Neural cell (in vitro differentiated cells): ENCODE measurements at regions not wholly inside any gene's neighbourhood (a gene's known extent, or its start where the extent isn't known, plus 50 kb on each side); places are given as distances from the start of the nearest gene placed in this dataset.
A peak's percentile ranks its signal among the peaks of the same experiment; 100 is the strongest.

Experiments used
- H2AFZ ChIP-seq: fragments of 200-600, 300-800 bp; sonication (generic), shearing (Covaris generic); 2 replicates; pipeline ENCODE4 v1.6.0; 2014; ENCODE audit warnings: low read depth, mild to moderate bottlenecking, antibody characterized with exemption, low read length, moderate library complexity
- H3F3A ChIP-seq: fragments of 200-600 bp; shearing (Covaris generic); 2 replicates; pipeline ENCODE4 v1.6.1; 2016; ENCODE audit warnings: mild to moderate bottlenecking, moderate library complexity, mixed read lengths, antibody characterized with exemption, low read length; ENCODE audit not compliant: insufficient read depth, poor library complexity, severe bottlenecking
- H3K27ac ChIP-seq: fragments of 200-600, 300-800 bp; sonication (generic), shearing (Covaris generic); 2 replicates; pipeline ENCODE4 v1.5.1; 2014; ENCODE audit warnings: mild to moderate bottlenecking, low read length, moderate library complexity
- H3K27me3 ChIP-seq: fragments of 300-800, 200-600 bp; sonication (generic), shearing (Covaris generic); 2 replicates; pipeline ENCODE4 v1.6.0; 2014; ENCODE audit warnings: mild to moderate bottlenecking, low read depth, low read length, moderate library complexity; ENCODE audit not compliant: insufficient read depth
- H3K36me3 ChIP-seq: fragments of 300-800, 200-600 bp; sonication (generic), shearing (Covaris generic); 2 replicates; pipeline ENCODE4 v1.5.1; 2014; ENCODE audit warnings: mild to moderate bottlenecking, antibody characterized with exemption, low read length, moderate library complexity; ENCODE audit not compliant: insufficient read depth
- H3K4me2 ChIP-seq: fragments of 300-800, 200-600 bp; sonication (generic), shearing (Covaris generic); 2 replicates; pipeline ENCODE4 v1.6.0; 2014; ENCODE audit warnings: mild to moderate bottlenecking, low read length
- H3K4me3 ChIP-seq: fragments of 300-800, 200-600 bp; sonication (generic), shearing (Covaris generic); 2 replicates; pipeline ENCODE4 v1.5.1; 2014; ENCODE audit warnings: mild to moderate bottlenecking, low read length, moderate library complexity
- H3K79me2 ChIP-seq: fragments of 200-600 bp; shearing (Covaris generic); replicated peaks from 2 replicates; pipeline ENCODE4 v1.6.0; 2014; ENCODE audit warnings: mild to moderate bottlenecking, low read length, moderate library complexity; ENCODE audit not compliant: insufficient read depth
- H3K9ac ChIP-seq: fragments of 300-800, 200-600 bp; sonication (generic), shearing (Covaris generic); 2 replicates; pipeline ENCODE4 v1.6.1; 2016; ENCODE audit warnings: mild to moderate bottlenecking, low read length, mixed read lengths
- H3K9me2 ChIP-seq: fragments of 200-600 bp; shearing (Covaris generic); 2 replicates; pipeline ENCODE4 v1.6.1; 2016; ENCODE audit warnings: mild to moderate bottlenecking, low read length, mixed read lengths; ENCODE audit not compliant: insufficient read depth
- H3K9me3 ChIP-seq: fragments of 200-600, 300-800 bp; sonication (generic), shearing (Covaris generic); 2 replicates; pipeline ENCODE4 v1.6.1; 2016; ENCODE audit warnings: mild to moderate bottlenecking, mixed run types, low read length, moderate library complexity, mixed read lengths
- H4K20me1 ChIP-seq: fragments of 200-600 bp; shearing (Covaris generic); 2 replicates; pipeline ENCODE4 v1.6.1; 2016; ENCODE audit warnings: mild to moderate bottlenecking, mixed run types; ENCODE audit not compliant: insufficient read depth
- CTCF ChIP-seq: fragments of 450-650 bp; IDR thresholded peaks from 2 replicates; pipeline ENCODE4 v1.5.1; 2014; ENCODE audit warnings: antibody characterized with exemption, mild to moderate bottlenecking, moderate library complexity; ENCODE audit not compliant: poor library complexity, severe bottlenecking
- EP300 ChIP-seq: fragments of 450-650 bp; conservative IDR thresholded peaks from 2 replicates; pipeline ENCODE4 v1.6.1; 2014; ENCODE audit warnings: antibody characterized with exemption, mild to moderate bottlenecking, moderate library complexity; ENCODE audit not compliant: poor library complexity, severe bottlenecking
- EZH2 ChIP-seq: fragments of 200-600, 300-800 bp; shearing (Covaris generic), sonication (generic); IDR thresholded peaks from 2 replicates; pipeline ENCODE4 v1.6.1; 2014; ENCODE audit warnings: antibody characterized with exemption, low read length, borderline replicate concordance, mild to moderate bottlenecking; ENCODE audit not compliant: insufficient read depth, poor library complexity, severe bottlenecking
- MXI1 ChIP-seq: fragments of 450-650 bp; conservative IDR thresholded peaks from 2 replicates; pipeline ENCODE4 v1.6.1; 2014; ENCODE audit warnings: antibody characterized with exemption, mild to moderate bottlenecking; ENCODE audit not compliant: poor library complexity, severe bottlenecking
- POLR2AphosphoS5 ChIP-seq: IDR thresholded peaks from 2 replicates; pipeline ENCODE4 v1.6.1; 2012
- RAD21 ChIP-seq: fragments of 450-650 bp; conservative IDR thresholded peaks from 2 replicates; pipeline ENCODE4 v1.6.1; 2014; ENCODE audit warnings: antibody characterized with exemption, mild to moderate bottlenecking, moderate library complexity
- REST ChIP-seq: IDR thresholded peaks from 2 replicates; pipeline ENCODE4 v1.6.1; 2012; ENCODE audit warnings: borderline replicate concordance
- SMC3 ChIP-seq: fragments of 450-650 bp; conservative IDR thresholded peaks from 2 replicates; pipeline ENCODE4 v1.6.1; 2014; ENCODE audit warnings: antibody characterized with exemption, mild to moderate bottlenecking, moderate library complexity; ENCODE audit not compliant: poor library complexity
- TAF1 ChIP-seq: IDR thresholded peaks from 2 replicates; pipeline ENCODE4 v1.6.1; 2012; ENCODE audit warnings: low read depth

GRCh38 chr12:113742801-113743200 lies 223.3 kb downstream of the RBM19 start:
- Histone ChIP-seq H3K4me2 (no peak overlapping the region), H3K79me2 (no peaks in the 10 kb centered on the region), H3K27me3 (no peaks in the 10 kb centered on the region), H3K4me3 (no peak overlapping the region), H3K27ac (no peak overlapping the region), H3F3A (no peaks in the 10 kb centered on the region), H3K9ac (no peak overlapping the region), H3K9me3 (no peaks in the 10 kb centered on the region), H3K9me2 (no peaks in the 10 kb centered on the region), H3K36me3 (no peaks in the 10 kb centered on the region), H2AFZ (no peak overlapping the region), H4K20me1 (no peaks in the 10 kb centered on the region)
- no peak for TF ChIP-seq TAF1
- TF ChIP-seq EZH2 = no peak
- TF ChIP-seq SMC3 = no peak

- TF ChIP-seq TAF1 = no peak
- no peak for TF ChIP-seq REST
- no peak for TF ChIP-seq EZH2
- TF ChIP-seq POLR2AphosphoS5 = no peak
- no peak for TF ChIP-seq EP300
- no peak for TF ChIP-seq CTCF
- TF ChIP-seq MXI1 = no peak
- TF ChIP-seq SMC3 = no peak
- TF ChIP-seq RAD21 = no peak
- H3K79me2 ChIP-seq = no peaks in the 10 kb centered on the region
These were observed 225.4 kb downstream of the RBM19 start for GRCh38 chr12:113740699-113741098.

GRCh38 chr12:113735131-113735530 lies 231.0 kb downstream of the RBM19 start:
- Histone ChIP-seq H3F3A (no peaks in the 10 kb centered on the region), H3K9ac (no peak overlapping the region), H3K4me3 (no peak overlapping the region), H3K9me3 (no peaks in the 10 kb centered on the region), H3K9me2 (no peaks in the 10 kb centered on the region), H3K36me3 (no peaks in the 10 kb centered on the region), H3K27me3 (no peaks in the 10 kb centered on the region), H3K79me2 (no peaks in the 10 kb centered on the region), H2AFZ (peak overlapping the region; percentile 16), H3K27ac (no peak overlapping the region), H4K20me1 (no peaks in the 10 kb centered on the region), H3K4me2 (no peak overlapping the region)
- TF ChIP-seq EP300 (no peak), POLR2AphosphoS5 (no peak), EZH2 (no peak), SMC3 (no peak), REST (no peak), MXI1 (no peak), RAD21 (no peak), TAF1 (no peak), CTCF (no peak)

More at GRCh38 chr12:113740699-113741098, 225.4 kb downstream of the RBM19 start:
- Histone ChIP-seq H3K4me3 (no peak overlapping the region), H4K20me1 (no peaks in the 10 kb centered on the region), H3K27me3 (no peaks in the 10 kb centered on the region), H3K36me3 (no peaks in the 10 kb centered on the region), H3K9ac (no peak overlapping the region), H3K9me2 (no peaks in the 10 kb centered on the region), H3K9me3 (no peaks in the 10 kb centered on the region), H2AFZ (no peak overlapping the region), H3K27ac (no peak overlapping the region), H3F3A (no peaks in the 10 kb centered on the region), H3K4me2 (no peak overlapping the region)
